Hepatocyte (in vitro differentiated cells): ENCODE measurements at regions not wholly inside any gene's neighbourhood (a gene's known extent, or its start where the extent isn't known, plus 50 kb on each side); places are given as distances from the start of the nearest gene placed in this dataset.

Experiments
- EZH2 ChIP-seq: fragments of 200-600 bp; sonication (generic); IDR thresholded peaks from 2 replicates; pipeline ENCODE4 v1.6.1; 2016; ENCODE audit warnings: antibody characterized with exemption, mild to moderate bottlenecking, borderline replicate concordance
- EZH2phosphoT487 ChIP-seq: fragments of 200-600 bp; sonication (generic); IDR thresholded peaks from one replicate; pipeline ENCODE4 v1.6.1; 2018; ENCODE audit warnings: antibody characterized with exemption, mild to moderate bottlenecking, low read depth, moderate library complexity; ENCODE audit not compliant: unreplicated experiment, severe bottlenecking
- TF ChIP-seq, protein P1 (sequence below): fragments of 200-600 bp; sonication (generic); IDR thresholded peaks from 2 replicates; pipeline ENCODE4 v1.5.1; 2016; ENCODE audit warnings: antibody characterized with exemption, mild to moderate bottlenecking; ENCODE audit not compliant: poor library complexity

DNA sequence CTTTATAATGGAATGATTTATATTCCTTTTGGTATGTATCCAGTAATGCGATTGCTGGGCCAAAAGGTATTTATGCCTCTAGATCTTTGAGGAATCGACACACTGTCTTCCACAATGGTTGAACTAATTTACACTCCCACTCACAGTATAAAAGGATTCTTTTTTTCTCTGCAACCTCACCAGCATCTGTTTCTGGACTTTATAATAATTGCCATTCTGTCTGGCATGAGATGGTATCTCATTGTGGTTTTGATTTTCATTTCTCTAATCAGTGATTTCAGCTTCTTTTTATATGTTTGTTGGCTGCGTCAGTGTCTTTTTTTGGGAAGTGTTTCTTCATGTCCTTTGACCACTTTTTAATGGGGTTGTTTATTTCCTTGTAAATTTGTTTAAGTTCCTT is 679.3 kb downstream of the JRKL start:
- TF ChIP-seq, protein P1, sequence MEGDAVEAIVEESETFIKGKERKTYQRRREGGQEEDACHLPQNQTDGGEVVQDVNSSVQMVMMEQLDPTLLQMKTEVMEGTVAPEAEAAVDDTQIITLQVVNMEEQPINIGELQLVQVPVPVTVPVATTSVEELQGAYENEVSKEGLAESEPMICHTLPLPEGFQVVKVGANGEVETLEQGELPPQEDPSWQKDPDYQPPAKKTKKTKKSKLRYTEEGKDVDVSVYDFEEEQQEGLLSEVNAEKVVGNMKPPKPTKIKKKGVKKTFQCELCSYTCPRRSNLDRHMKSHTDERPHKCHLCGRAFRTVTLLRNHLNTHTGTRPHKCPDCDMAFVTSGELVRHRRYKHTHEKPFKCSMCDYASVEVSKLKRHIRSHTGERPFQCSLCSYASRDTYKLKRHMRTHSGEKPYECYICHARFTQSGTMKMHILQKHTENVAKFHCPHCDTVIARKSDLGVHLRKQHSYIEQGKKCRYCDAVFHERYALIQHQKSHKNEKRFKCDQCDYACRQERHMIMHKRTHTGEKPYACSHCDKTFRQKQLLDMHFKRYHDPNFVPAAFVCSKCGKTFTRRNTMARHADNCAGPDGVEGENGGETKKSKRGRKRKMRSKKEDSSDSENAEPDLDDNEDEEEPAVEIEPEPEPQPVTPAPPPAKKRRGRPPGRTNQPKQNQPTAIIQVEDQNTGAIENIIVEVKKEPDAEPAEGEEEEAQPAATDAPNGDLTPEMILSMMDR = no peak
- TF ChIP-seq EZH2 (no peak), EZH2phosphoT487 (no peak)
